Right ventricle myocardium superior (tissue), 1 donor: ENCODE measurements at regions not wholly inside any gene's neighbourhood (a gene's known extent, or its start where the extent isn't known, plus 50 kb on each side); places are given as distances from the start of the nearest gene placed in this dataset.

ENCODE experiments used
- ATAC-seq: fragments of 200-7000 bp; cut with Tn5 transposase; one replicate; pipeline ENCODE4 v1.9.1; 2020; ENCODE audit warnings: mild to moderate bottlenecking; ENCODE audit not compliant: poor library complexity
- DNase-seq: peaks from one replicate; pipeline ENCODE4 v3.0.0-alpha.2; 2020
- intact Hi-C: fragments of 100-400 bp; cut with DNase I; formaldehyde crosslinking; loops from one replicate; pipeline ENCODE4 v1.11.2; 2022
- donor health status: DM: no; HTN: yes; CAD: no; lungs with severe emphysema.

- intact Hi-C loops = no loop called here
- no peak for DNase-seq
- ATAC-seq = no peak
Observed at GRCh38 chr6:134698228-134698627, 251.7 kb downstream of the ALDH8A1 start.

GRCh38 chr6:134692008-134692407, 257.9 kb downstream of the ALDH8A1 start:
- DNase-seq (no peak), ATAC-seq (no peak)
- intact Hi-C loops = no loop called here

GRCh38 chr6:134691180-134691579, 258.7 kb downstream of the ALDH8A1 start:
- no peak for DNase-seq
- intact Hi-C loops = no loop called here
- ATAC-seq = no peak

GRCh38 chr6:134690048-134690447, 259.9 kb downstream of the ALDH8A1 start:
- no peak for DNase-seq
- no peak for ATAC-seq
- intact Hi-C loops = no loop called here

GRCh38 chr6:134689641-134690040, 260.3 kb downstream of the ALDH8A1 start:
- ATAC-seq (peak; percentile 91), DNase-seq (peak; percentile 74)
- intact Hi-C loops = no loop called here

- ATAC-seq = peak; percentile 92
- no peak for DNase-seq
- intact Hi-C loops = no loop called here
Observed at GRCh38 chr6:134689177-134689576, 260.7 kb downstream of the ALDH8A1 start.

GRCh38 chr6:134686071-134686470, 263.8 kb downstream of the ALDH8A1 start:
- no peak for DNase-seq
- ATAC-seq = no peak
- intact Hi-C loops = no loop called here

GRCh38 chr6:134684423-134684795, 265.5 kb downstream of the ALDH8A1 start:
- DNase-seq (no peak), ATAC-seq (no peak)
- intact Hi-C loops = no loop called here

GRCh38 chr6:134683783-134684422, 266.0 kb downstream of the ALDH8A1 start:
- no peak for DNase-seq
- intact Hi-C loops = no loop called here
- no peak for ATAC-seq

GRCh38 chr6:134680433-134680832, 269.5 kb downstream of the ALDH8A1 start:
- DNase-seq = no peak
- intact Hi-C loops = no loop called here
- ATAC-seq = no peak

GRCh38 chr6:134680021-134680420, 269.9 kb downstream of the ALDH8A1 start:
- intact Hi-C loops = no loop called here
- ATAC-seq (no peak), DNase-seq (no peak)

- ATAC-seq (peak; percentile 79), DNase-seq (peak; percentile 68)
- intact Hi-C loops = no loop called here
Observed at GRCh38 chr6:134678436-134678889, 271.4 kb downstream of the ALDH8A1 start.

GRCh38 chr6:134676307-134677281, 273.3 kb downstream of the ALDH8A1 start:
- ATAC-seq = no peak
- DNase-seq = no peak
- intact Hi-C loops = no loop called here

- intact Hi-C loops = no loop called here
- no peak for DNase-seq
- ATAC-seq = no peak
Observed at GRCh38 chr6:134675110-134676054, 274.5 kb downstream of the ALDH8A1 start.

- ATAC-seq (no peak), DNase-seq (no peak)
- intact Hi-C loops = no loop called here
Observed at GRCh38 chr6:134674562-134674961, 275.3 kb downstream of the ALDH8A1 start.

GRCh38 chr6:134669485-134669884, 280.4 kb downstream of the ALDH8A1 start:
- intact Hi-C loops = no loop called here

GRCh38 chr6:134667111-134667510, 282.8 kb downstream of the ALDH8A1 start:
- intact Hi-C loops = no loop called here
- ATAC-seq = no peak
- no peak for DNase-seq

More at GRCh38 chr6:134669485-134669884, 280.4 kb downstream of the ALDH8A1 start:
- no peak for DNase-seq
- no peak for ATAC-seq

GRCh38 chr6:134666125-134666524, 283.8 kb downstream of the ALDH8A1 start:
- no peak for ATAC-seq
- intact Hi-C loops = no loop called here
- no peak for DNase-seq
